DOHH2 (cell line): ENCODE measurements at regions not wholly inside any gene's neighbourhood (a gene's known extent, or its start where the extent isn't known, plus 50 kb on each side); places are given as distances from the start of the nearest gene placed in this dataset.

Experiments
- CTCF ChIP-seq: fragments of 200-600 bp; sonication (generic); IDR thresholded peaks from one replicate; pipeline ENCODE4 v1.5.1; 2014; ENCODE audit warnings: antibody characterized with exemption, mild to moderate bottlenecking, low read depth, low read length; ENCODE audit not compliant: poor library complexity, severe bottlenecking
- EZH2phosphoT487 ChIP-seq: fragments of 200-600 bp; sonication (generic); IDR thresholded peaks from 2 replicates; pipeline ENCODE4 v1.6.1; 2017; ENCODE audit warnings: borderline replicate concordance, mild to moderate bottlenecking, antibody characterized with exemption, low read length, moderate library complexity, mixed read lengths

GRCh38 chr3:71859123-71859519 is 74.2 kb upstream of the PROK2 start:
- TF ChIP-seq CTCF, result peak; percentile 22
- no peak for TF ChIP-seq EZH2phosphoT487
